ENCODE measurements at regions not wholly inside any gene's neighbourhood (a gene's known extent, or its start where the extent isn't known, plus 50 kb on each side); places are given as distances from the start of the nearest gene placed in this dataset.

DNA sequence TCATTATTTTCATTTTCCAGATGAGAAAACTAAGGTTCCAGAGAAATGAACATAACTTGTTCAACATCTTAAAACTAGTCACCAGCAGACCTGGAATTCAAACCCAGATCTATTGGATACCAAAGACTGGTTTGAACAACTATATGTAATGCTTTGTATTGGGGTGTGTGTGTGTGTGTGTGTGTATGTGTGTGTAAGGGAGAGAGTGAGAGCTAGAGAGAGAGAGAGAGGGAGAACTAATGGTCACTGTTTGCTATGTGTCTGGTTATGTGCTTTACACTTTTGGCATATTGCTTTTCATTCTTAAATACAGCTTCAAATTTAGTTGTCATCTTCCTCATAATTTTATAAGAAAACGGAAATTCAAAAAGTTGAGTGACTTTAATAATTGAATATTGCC is 134.7 kb upstream of the ZNF217 start:
- TF ChIP-seq, protein P1, sequence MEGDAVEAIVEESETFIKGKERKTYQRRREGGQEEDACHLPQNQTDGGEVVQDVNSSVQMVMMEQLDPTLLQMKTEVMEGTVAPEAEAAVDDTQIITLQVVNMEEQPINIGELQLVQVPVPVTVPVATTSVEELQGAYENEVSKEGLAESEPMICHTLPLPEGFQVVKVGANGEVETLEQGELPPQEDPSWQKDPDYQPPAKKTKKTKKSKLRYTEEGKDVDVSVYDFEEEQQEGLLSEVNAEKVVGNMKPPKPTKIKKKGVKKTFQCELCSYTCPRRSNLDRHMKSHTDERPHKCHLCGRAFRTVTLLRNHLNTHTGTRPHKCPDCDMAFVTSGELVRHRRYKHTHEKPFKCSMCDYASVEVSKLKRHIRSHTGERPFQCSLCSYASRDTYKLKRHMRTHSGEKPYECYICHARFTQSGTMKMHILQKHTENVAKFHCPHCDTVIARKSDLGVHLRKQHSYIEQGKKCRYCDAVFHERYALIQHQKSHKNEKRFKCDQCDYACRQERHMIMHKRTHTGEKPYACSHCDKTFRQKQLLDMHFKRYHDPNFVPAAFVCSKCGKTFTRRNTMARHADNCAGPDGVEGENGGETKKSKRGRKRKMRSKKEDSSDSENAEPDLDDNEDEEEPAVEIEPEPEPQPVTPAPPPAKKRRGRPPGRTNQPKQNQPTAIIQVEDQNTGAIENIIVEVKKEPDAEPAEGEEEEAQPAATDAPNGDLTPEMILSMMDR (IDR thresholded peaks at IDR 0.05) = no peak
- no peak for TF ChIP-seq POLR2A (IDR thresholded peaks at IDR 0.05)

Data from body of pancreas (tissue), 4 donors.